ENCODE measurements at regions not wholly inside any gene's neighbourhood (a gene's known extent, or its start where the extent isn't known, plus 50 kb on each side); places are given as distances from the start of the nearest gene placed in this dataset.

- Mint-ChIP-seq H3K4me1 (ENCODE audit: low read depth) (peaks cover 14% of the 10 kb centered on the region), H3K27me3 (no peaks in the 10 kb centered on the region), H3K4me3 (no peak overlapping the region), H3K36me3 (ENCODE audit: low read depth) (no peaks in the 10 kb centered on the region), H3K27ac (no peak overlapping the region), H3K9me3 (no peaks in the 10 kb centered on the region)
- DNase-seq, result no peak
These were observed 141.6 kb upstream of the TMCC3 start for GRCh38 chr12:94791933-94792332.

DNA sequence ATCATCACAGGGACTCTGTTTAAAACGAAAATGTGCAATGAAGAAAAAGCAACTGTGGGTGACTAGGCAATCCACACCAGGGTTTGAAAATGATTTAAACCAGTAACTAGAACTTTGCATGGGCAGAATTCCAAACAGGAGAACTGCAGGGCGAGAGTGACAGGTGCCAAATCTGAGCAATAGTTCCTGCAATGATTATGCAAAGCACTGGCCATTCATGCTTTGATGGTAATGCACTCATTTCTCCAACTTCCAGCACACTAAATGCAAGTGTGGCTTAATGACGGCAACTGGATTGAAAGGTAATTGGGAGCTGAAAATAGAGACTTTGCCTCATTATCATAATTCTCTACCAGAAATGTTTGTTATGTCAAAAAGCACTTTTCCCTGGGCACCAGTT lies 140.5 kb upstream of the TMCC3 start:
- Mint-ChIP-seq H3K36me3 (ENCODE audit: low read depth) (no peaks in the 10 kb centered on the region), H3K4me1 (ENCODE audit: low read depth) (peaks cover 14% of the 10 kb centered on the region), H3K9me3 (no peaks in the 10 kb centered on the region), H3K27me3 (no peaks in the 10 kb centered on the region), H3K4me3 (no peak overlapping the region), H3K27ac (no peak overlapping the region)
- no peak for DNase-seq

DNA sequence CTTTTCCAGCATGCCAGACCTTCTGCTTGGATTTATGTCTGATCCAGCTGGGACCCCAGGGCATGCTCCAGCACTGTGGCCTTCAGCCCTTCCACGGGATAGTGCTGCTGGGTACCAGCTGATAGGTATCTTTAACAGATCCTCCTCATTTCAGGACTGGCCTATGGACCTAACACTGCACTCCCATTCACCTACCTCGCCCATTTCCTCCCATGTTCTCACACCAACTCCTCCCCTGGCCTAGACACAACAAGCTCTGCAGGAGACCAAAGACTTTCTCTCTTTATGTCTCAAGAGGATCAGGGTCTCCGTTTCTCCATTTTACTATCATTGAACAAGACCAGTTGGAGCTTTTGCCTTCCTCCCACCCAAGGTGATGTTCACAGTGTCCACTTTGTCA lies 140.0 kb upstream of the TMCC3 start:
- Mint-ChIP-seq H3K36me3 (ENCODE audit: low read depth) (no peaks in the 10 kb centered on the region), H3K4me1 (ENCODE audit: low read depth) (peaks cover 14% of the 10 kb centered on the region), H3K27ac (no peak overlapping the region), H3K4me3 (no peak overlapping the region), H3K27me3 (no peaks in the 10 kb centered on the region), H3K9me3 (no peaks in the 10 kb centered on the region)
- DNase-seq, result no peak

DNA sequence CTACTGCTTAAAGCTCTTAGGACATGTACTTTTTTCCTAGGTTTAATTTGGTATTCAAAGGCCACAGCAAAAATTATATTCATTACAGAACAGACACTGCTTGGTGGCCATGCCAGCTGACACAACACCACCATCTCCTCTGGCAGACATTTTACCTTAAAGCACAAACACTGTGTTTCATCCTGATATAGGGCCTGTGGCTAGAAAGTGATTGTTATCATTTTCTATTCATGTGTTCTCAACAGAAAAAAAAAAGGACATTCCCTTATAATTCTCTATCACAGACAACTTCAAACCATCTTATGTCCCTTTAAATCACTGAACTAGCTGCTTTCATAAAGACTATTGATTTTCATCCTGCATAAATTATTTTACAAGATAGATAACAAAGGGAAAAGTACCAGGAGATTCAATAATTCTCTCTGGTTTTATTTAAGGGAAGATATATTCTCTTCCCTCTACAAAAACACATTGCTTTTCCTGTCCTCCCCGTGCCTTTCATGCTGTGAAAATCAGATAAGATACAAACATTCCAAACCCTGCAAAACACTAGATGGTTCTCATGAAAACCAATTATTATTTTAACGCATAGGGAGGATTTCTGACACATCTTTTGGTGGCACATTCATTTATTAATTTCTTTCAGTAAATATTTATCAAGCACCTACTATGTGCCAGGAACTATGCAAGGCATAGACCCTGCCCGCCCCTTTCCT lies 139.3 kb upstream of the TMCC3 start:
- no peak overlapping the region for H3K4me3 Mint-ChIP-seq
- no peak overlapping the region for H3K27ac Mint-ChIP-seq
- peaks cover 9% of the 10 kb centered on the region for H3K4me1 Mint-ChIP-seq (ENCODE audit: low read depth)
- no peaks in the 10 kb centered on the region for H3K9me3 Mint-ChIP-seq
- no peaks in the 10 kb centered on the region for H3K27me3 Mint-ChIP-seq
- DNase-seq, result no peak
- no peaks in the 10 kb centered on the region for H3K36me3 Mint-ChIP-seq (ENCODE audit: low read depth)

DNA sequence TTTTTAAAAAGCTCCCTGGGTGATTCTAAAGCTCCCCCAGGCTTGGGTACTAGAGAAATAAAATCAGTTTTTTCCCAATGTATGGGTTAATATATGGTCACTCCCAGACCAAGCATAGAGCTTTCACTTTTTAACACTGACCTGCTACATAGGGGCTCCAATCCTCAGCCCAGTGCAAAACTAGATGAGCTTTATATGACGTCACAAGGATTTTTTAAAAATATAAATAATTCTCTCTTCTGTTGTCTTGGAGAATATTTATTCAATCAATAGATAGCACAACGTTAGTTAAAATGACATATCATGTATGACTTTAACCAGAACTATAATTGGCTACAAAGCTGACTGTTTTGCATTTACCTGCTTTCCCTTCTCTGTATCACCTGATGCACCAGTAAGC lies 137.9 kb upstream of the TMCC3 start:
- Mint-ChIP-seq H3K27ac (no peak overlapping the region), H3K4me1 (ENCODE audit: low read depth) (peaks cover 4% of the 10 kb centered on the region), H3K36me3 (ENCODE audit: low read depth) (no peaks in the 10 kb centered on the region), H3K27me3 (peaks cover 3% of the 10 kb centered on the region), H3K9me3 (no peaks in the 10 kb centered on the region), H3K4me3 (no peak overlapping the region)
- no peak for DNase-seq

- H3K4me3 Mint-ChIP-seq, result no peak overlapping the region
- no peaks in the 10 kb centered on the region for H3K36me3 Mint-ChIP-seq (ENCODE audit: low read depth)
- no peaks in the 10 kb centered on the region for H3K4me1 Mint-ChIP-seq (ENCODE audit: low read depth)
- no peak for DNase-seq
- peaks cover 9% of the 10 kb centered on the region for H3K27me3 Mint-ChIP-seq
- no peak overlapping the region for H3K27ac Mint-ChIP-seq
- H3K9me3 Mint-ChIP-seq, result no peaks in the 10 kb centered on the region
These were observed 136.5 kb upstream of the TMCC3 start for GRCh38 chr12:94786906-94787305.

DNA sequence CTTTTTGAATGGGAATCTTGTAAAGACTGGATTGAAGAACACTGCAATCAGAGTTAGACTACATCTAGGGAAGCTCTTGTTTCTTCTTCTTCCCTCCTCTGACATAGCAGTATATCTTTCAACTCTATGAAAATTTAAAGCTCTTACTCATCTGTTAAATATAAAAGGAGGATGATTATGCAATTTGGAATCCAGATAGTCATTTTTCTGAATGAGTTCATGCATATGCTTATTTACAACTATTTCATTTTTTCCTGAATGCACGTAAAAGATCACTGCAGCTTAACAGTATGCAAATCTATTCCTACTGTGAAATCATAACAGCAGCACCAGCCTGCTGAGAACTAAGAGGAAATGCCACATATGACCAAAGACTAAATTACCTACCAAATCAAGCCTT lies 133.5 kb upstream of the TMCC3 start:
- Mint-ChIP-seq H3K27ac (no peak overlapping the region), H3K4me1 (ENCODE audit: low read depth) (no peaks in the 10 kb centered on the region), H3K4me3 (no peak overlapping the region), H3K9me3 (no peaks in the 10 kb centered on the region), H3K27me3 (peaks cover 23% of the 10 kb centered on the region), H3K36me3 (ENCODE audit: low read depth) (no peaks in the 10 kb centered on the region)
- DNase-seq, result no peak

- Mint-ChIP-seq H3K9me3 (no peaks in the 10 kb centered on the region), H3K4me1 (ENCODE audit: low read depth) (no peaks in the 10 kb centered on the region), H3K27ac (no peak overlapping the region), H3K4me3 (no peak overlapping the region), H3K27me3 (peaks cover 25% of the 10 kb centered on the region), H3K36me3 (ENCODE audit: low read depth) (no peaks in the 10 kb centered on the region)
- DNase-seq, result no peak
These were observed 133.0 kb upstream of the TMCC3 start for GRCh38 chr12:94783343-94783742.

GRCh38 chr12:94781835-94782234 lies 131.5 kb upstream of the TMCC3 start:
- Mint-ChIP-seq H3K27ac (no peak overlapping the region), H3K4me3 (no peak overlapping the region), H3K36me3 (ENCODE audit: low read depth) (no peaks in the 10 kb centered on the region), H3K9me3 (no peaks in the 10 kb centered on the region), H3K4me1 (ENCODE audit: low read depth) (no peaks in the 10 kb centered on the region), H3K27me3 (peaks cover 31% of the 10 kb centered on the region)
- DNase-seq, result no peak

DNA sequence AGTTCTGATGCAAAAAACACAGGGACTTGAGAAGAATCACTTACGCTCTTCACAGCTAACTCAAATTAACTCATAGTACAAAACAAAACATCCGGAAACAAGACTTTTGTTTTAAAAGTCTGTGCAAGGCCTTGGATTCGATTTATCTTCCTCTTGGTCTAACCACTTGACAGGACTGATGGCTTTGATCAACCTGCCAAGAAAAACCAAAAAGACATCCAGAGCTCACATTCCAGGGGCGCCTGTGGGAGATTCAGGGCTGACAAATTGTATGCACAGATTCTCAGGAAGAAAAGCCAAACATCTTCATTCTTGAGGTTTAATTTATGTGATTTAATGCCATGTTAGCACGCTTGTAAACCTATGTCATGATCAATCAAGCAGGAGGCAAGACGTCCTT lies 129.1 kb upstream of the TMCC3 start:
- no peak for DNase-seq
- H3K4me1 Mint-ChIP-seq (ENCODE audit: low read depth), result no peaks in the 10 kb centered on the region
- H3K9me3 Mint-ChIP-seq, result no peaks in the 10 kb centered on the region
- no peak overlapping the region for H3K4me3 Mint-ChIP-seq
- no peak overlapping the region for H3K27ac Mint-ChIP-seq
- peaks cover 44% of the 10 kb centered on the region for H3K27me3 Mint-ChIP-seq
- H3K36me3 Mint-ChIP-seq (ENCODE audit: low read depth), result no peaks in the 10 kb centered on the region

DNA sequence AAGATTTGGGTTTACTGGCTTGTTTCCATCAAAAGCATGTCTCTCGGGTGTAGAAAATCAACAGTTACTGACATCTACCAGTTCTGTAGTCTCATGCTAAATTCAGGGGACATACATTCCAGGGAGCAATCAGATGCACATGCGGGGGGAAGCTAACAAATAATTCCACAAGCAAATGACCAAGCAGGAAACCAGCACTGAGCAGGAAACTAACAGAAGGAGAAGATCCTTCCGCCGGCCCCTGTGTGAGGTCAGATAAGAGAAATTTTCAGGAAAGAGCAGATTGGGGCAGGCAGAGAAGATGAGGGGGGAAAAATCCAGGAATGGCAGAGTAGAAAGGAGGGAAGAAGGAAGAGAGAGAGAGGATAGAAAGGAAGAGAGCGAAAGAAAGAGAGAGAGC lies 127.6 kb upstream of the TMCC3 start:
- H3K36me3 Mint-ChIP-seq (ENCODE audit: low read depth), result no peaks in the 10 kb centered on the region
- no peak for DNase-seq
- no peaks in the 10 kb centered on the region for H3K4me1 Mint-ChIP-seq (ENCODE audit: low read depth)
- H3K27ac Mint-ChIP-seq, result no peak overlapping the region
- H3K9me3 Mint-ChIP-seq, result no peaks in the 10 kb centered on the region
- no peak overlapping the region for H3K4me3 Mint-ChIP-seq
- H3K27me3 Mint-ChIP-seq, result peaks cover 42% of the 10 kb centered on the region

DNA sequence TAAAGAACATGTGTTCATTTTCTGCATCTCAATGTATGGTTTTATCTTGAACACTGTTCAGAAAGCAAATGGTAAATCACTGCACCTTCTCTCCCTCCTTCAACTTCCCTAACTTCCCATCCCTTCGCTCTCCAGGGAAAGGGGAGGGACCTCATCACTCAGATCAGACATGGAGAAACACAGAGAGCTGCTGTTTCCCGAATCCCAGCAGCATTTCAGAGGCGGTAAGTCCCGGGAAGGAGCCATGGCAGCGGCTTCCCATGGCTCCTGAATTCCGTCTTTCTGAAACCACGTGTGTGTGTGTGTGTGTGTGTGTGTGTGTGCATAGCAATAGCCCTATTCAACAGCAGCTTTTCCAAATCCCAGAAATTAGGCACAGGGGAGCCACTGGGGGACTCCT lies 125.4 kb upstream of the TMCC3 start:
- no peak for DNase-seq
- Mint-ChIP-seq H3K9me3 (no peaks in the 10 kb centered on the region), H3K4me3 (no peak overlapping the region), H3K36me3 (ENCODE audit: low read depth) (no peaks in the 10 kb centered on the region), H3K27me3 (peaks cover 43% of the 10 kb centered on the region), H3K4me1 (ENCODE audit: low read depth) (no peaks in the 10 kb centered on the region), H3K27ac (no peak overlapping the region)

DNA sequence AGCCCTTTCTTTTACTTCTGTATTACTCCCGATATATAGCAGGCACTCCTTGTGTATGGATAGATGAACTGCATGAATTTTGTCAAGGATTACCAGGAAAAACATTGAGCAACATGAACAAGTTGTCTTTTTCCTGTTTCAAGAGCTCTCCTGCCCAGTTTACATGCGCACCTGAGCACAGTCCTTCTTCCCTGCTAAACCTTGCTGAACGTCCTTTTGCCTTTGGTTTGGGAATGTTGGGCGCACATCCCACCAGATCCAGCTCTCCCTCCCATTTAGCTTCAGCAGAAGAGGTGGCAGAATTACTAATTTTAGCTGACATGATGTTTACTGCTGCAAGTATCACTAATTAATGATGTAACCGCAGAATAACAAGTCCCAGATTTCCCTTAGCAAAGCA lies 121.4 kb upstream of the TMCC3 start:
- no peak for DNase-seq
- H3K27me3 Mint-ChIP-seq, result peaks cover 56% of the 10 kb centered on the region
- H3K9me3 Mint-ChIP-seq, result no peaks in the 10 kb centered on the region
- H3K27ac Mint-ChIP-seq, result no peak overlapping the region
- H3K36me3 Mint-ChIP-seq (ENCODE audit: low read depth), result no peaks in the 10 kb centered on the region
- H3K4me3 Mint-ChIP-seq, result no peak overlapping the region
- peaks cover 4% of the 10 kb centered on the region for H3K4me1 Mint-ChIP-seq (ENCODE audit: low read depth)

- Mint-ChIP-seq H3K27ac (no peak overlapping the region), H3K9me3 (no peaks in the 10 kb centered on the region), H3K4me1 (ENCODE audit: low read depth) (peaks cover 4% of the 10 kb centered on the region), H3K36me3 (ENCODE audit: low read depth) (no peaks in the 10 kb centered on the region), H3K4me3 (no peak overlapping the region), H3K27me3 (peaks cover 56% of the 10 kb centered on the region)
- no peak for DNase-seq
These were observed 120.8 kb upstream of the TMCC3 start for GRCh38 chr12:94771199-94771598.

DNA sequence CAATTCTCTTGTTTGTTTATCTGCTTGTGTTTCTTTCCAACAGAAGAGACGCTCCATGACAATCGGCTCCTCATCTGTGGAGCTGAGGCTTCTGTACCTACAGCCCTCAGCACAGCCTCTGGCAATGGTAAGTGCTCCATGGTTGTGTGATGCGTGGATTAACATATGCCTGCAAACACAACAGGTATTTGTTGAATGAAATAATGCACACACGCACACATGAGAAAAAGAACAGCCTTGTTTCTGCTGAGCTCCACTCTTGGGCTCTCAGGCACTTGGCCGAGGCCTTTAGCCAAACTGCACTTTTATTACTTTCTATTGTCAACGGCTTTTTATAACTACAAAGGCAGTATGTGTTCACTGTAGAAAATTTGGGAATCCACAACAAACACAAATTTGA lies 120.4 kb upstream of the TMCC3 start:
- Mint-ChIP-seq H3K27me3 (peaks cover 54% of the 10 kb centered on the region), H3K4me1 (ENCODE audit: low read depth) (peaks cover 4% of the 10 kb centered on the region), H3K4me3 (no peak overlapping the region), H3K36me3 (ENCODE audit: low read depth) (no peaks in the 10 kb centered on the region), H3K9me3 (no peaks in the 10 kb centered on the region), H3K27ac (no peak overlapping the region)
- no peak for DNase-seq

All from activated T-cell treated with anti-CD3 and anti-CD28 coated beads, Interleukin-2, amount 50 U/mL, for 24 hours (primary cell).